ENCODE measurements at regions not wholly inside any gene's neighbourhood (a gene's known extent, or its start where the extent isn't known, plus 50 kb on each side); places are given as distances from the start of the nearest gene placed in this dataset.

DNA sequence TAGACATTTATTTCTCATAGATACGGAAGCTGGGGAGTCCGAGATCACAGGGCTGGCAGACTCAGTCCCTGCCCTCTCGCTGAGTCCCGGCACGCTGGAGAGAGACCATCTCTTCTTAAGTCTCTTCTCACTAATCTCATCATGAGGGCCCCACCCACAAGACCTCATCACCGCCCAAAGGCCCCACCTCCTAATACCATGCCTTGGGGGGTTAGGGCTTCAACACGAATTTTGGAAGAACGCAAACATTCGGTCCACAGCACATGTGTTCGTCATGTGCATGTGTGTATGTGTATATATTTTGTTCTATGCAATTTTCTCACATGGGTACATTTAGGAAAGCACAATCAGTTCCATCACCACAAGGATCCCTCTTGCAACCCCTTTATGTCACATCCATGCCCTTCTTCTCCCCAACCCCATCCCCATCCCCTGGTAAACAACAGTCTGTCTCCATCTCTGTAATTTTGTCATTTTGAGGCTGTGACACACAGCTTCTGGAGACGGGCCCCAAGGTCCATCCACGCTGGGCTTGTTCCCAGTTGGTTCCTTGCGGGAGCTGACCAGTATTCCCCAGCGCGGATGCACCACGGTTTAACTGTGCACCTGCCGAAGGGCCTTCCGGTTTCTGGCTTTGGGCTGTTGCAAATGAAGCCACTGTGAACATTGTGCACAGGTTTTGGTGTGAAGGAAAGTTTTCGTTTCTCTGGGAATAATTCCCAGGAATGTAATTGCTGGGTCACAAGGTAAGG is 317.5 kb upstream of the DIO3 start:
- 95% methylated on average over 19 of the region's 19 CpGs for WGBS
- TF ChIP-seq, protein P1, sequence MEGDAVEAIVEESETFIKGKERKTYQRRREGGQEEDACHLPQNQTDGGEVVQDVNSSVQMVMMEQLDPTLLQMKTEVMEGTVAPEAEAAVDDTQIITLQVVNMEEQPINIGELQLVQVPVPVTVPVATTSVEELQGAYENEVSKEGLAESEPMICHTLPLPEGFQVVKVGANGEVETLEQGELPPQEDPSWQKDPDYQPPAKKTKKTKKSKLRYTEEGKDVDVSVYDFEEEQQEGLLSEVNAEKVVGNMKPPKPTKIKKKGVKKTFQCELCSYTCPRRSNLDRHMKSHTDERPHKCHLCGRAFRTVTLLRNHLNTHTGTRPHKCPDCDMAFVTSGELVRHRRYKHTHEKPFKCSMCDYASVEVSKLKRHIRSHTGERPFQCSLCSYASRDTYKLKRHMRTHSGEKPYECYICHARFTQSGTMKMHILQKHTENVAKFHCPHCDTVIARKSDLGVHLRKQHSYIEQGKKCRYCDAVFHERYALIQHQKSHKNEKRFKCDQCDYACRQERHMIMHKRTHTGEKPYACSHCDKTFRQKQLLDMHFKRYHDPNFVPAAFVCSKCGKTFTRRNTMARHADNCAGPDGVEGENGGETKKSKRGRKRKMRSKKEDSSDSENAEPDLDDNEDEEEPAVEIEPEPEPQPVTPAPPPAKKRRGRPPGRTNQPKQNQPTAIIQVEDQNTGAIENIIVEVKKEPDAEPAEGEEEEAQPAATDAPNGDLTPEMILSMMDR (IDR thresholded peaks at IDR 0.05) = no peak
- TF ChIP-seq POLR2A (IDR thresholded peaks at IDR 0.05) = no peak
- no peak for TF ChIP-seq POLR2AphosphoS5 (IDR thresholded peaks at IDR 0.05)
- no peaks in the 10 kb centered on the region for H3K4me1 ChIP-seq (replicated peaks)
- no peak for DNase-seq (ENCODE audit: low spot score)
- no peak overlapping the region for H3K27ac ChIP-seq
- H3K9me3 ChIP-seq = no peaks in the 10 kb centered on the region
- intact Hi-C loops (cut with DNase I) = no loop called here
- H3K27me3 ChIP-seq (replicated peaks; ENCODE audit: insufficient read depth) = no peaks in the 10 kb centered on the region
- no peak overlapping the region for H3K4me3 ChIP-seq
- H3K36me3 ChIP-seq = no peaks in the 10 kb centered on the region

DNA sequence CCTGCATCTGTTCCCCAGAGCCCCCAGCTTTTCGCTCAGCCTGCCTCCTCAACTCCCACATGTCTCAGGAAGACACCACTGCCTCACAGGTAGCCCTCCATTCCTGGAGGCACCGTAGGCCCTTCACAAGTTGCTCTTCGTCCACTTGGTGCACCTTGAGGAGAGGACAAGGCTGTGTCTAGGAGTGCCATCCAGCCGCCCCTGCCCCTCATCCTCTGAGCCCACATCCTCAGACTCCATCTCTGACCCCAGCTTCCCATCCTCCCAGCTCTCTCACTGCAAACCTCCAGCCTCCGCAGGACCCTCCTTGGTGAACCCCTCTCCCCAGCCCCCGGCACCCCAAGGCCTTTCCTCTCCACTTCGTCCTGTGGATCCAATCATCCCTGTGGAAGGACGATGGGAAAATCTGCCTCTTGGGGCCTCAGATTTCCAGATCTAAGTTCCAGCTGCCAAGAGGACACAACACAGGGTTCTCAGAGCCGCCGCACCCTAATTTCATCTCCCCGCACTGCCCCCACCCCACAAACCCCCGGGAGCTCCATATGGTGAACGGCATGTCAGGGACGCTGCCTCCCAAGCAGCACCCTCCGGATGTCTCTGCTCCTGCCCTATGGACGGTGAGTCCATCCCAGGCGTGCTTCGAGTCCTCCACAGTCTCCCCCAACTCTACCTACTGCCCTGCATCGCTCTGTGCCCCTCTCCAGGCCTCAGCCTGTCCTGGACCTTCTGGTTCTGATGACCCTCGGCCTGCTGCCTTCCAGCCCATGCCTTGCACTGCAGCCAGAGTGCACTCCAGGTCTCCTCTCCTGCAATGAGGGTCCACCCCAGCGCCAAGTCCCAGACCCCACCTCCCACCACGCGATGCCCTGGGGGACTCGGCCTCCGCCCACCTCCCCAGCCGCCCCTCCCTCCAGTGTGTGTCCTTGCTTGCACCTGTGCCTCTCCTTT is 314.1 kb upstream of the DIO3 start:
- intact Hi-C loops (cut with DNase I) = no loop called here
- Histone ChIP-seq H3K4me3 (no peak overlapping the region), H3K27me3 (replicated peaks; ENCODE audit: insufficient read depth) (no peaks in the 10 kb centered on the region), H3K9me3 (no peaks in the 10 kb centered on the region), H3K27ac (no peak overlapping the region), H3K36me3 (no peaks in the 10 kb centered on the region), H3K4me1 (replicated peaks) (no peaks in the 10 kb centered on the region)
- WGBS = 92% methylated on average over 26 of the region's 26 CpGs
- DNase-seq (ENCODE audit: low spot score) = no peak
- TF ChIP-seq POLR2A (IDR thresholded peaks at IDR 0.05) = no peak
- TF ChIP-seq, protein P1 (IDR thresholded peaks at IDR 0.05) = no peak
- TF ChIP-seq POLR2AphosphoS5 (IDR thresholded peaks at IDR 0.05) = no peak

DNA sequence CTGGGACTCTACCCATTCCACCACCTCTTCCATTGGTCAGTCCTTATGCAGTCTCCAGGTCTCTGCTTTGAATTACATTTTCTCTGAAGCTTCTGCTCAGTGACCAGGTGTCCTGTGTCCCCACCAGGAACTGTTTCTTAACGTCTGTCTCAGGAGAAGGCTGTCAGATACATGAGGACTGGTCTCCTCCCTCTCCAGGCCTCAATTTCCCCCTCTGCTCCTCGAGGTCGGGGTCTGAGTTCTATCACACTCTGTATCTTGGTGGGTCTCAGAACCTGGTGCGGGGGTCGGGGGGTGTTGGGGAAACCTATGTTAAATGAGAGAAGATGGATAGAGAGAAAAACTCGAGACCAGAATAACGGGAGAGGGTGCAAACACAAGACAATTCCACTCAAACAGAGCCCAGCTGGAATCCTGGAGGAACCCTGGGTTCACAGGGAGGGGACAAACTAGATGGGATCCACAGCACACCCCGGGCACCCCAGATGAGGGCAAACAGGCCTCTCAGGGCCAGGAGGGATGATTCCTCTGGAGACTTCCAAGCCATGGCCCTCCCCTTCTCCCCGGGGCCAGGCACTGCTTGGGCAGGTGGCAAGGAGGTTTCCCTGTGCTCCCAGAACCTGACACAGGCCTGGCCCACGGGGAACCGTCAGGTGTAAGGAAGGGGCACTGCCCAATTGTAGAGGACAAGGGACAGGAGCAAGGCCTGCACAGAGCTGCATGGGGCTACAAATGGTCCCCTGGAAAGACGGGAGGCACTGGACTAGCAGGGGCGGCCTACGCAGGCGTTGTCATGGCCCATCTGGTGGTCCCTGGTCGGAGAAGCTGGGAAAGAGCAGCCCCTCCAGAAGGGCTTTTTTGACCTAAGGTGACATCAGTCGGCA is 313.2 kb upstream of the DIO3 start:
- Histone ChIP-seq H3K9me3 (no peaks in the 10 kb centered on the region), H3K36me3 (no peaks in the 10 kb centered on the region), H3K27ac (no peak overlapping the region), H3K4me1 (replicated peaks) (no peaks in the 10 kb centered on the region), H3K4me3 (no peak overlapping the region), H3K27me3 (replicated peaks; ENCODE audit: insufficient read depth) (no peaks in the 10 kb centered on the region)
- TF ChIP-seq POLR2AphosphoS5 (IDR thresholded peaks at IDR 0.05) = no peak
- TF ChIP-seq POLR2A (IDR thresholded peaks at IDR 0.05) = no peak
- TF ChIP-seq, protein P1 (IDR thresholded peaks at IDR 0.05) = no peak
- intact Hi-C loops (cut with DNase I) = no loop called here
- no peak for DNase-seq (ENCODE audit: low spot score)
- 87% methylated on average over 17 of the region's 17 CpGs for WGBS

DNA sequence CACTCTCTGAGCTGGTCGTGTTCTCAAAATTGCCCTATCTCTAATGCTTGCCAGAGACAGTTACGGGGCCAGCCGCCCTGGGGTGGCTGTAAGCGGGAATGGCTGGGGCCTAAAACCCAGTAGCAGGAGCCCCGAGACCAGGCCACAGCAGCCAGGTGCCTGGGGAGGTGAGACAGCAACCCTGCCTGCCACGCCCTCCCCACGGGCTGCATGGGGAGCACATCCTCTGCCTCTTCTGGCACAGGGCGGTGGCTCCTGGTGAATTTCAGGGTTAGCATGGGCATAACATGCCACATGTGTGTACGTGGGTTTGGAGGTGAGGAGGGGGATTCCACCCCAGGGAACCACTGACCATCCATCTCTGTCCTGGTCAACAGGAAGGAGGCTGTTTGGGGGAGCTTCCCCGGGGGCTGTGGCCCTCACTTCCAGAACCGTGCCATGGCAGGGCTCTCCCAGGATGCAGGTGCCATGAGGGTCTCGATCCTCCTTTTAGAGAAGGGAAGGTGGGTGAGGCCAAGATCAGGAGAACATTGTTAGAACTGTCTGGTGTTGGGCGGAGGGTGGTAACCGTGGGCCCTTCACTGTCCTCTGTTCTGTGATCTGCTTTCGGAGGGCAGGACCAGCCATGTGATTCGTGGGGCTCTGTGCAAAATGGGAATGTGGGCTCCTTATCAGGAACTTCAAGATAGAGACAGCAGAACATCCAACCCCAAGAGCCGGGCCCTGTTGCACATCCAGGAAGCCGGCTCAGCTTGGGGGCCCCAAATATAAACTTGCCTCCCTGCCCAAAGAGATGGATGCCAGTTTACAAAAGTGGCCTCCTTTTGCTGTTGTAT is 312.2 kb upstream of the DIO3 start:
- no peak for DNase-seq (ENCODE audit: low spot score)
- H3K4me1 ChIP-seq (replicated peaks) = no peaks in the 10 kb centered on the region
- intact Hi-C loops (cut with DNase I) = no loop called here
- no peak overlapping the region for H3K27ac ChIP-seq
- H3K27me3 ChIP-seq (replicated peaks; ENCODE audit: insufficient read depth) = no peaks in the 10 kb centered on the region
- no peak overlapping the region for H3K4me3 ChIP-seq
- TF ChIP-seq, protein P1 (IDR thresholded peaks at IDR 0.05) = no peak
- TF ChIP-seq POLR2A (IDR thresholded peaks at IDR 0.05) (no peak), POLR2AphosphoS5 (IDR thresholded peaks at IDR 0.05) (no peak)
- no peaks in the 10 kb centered on the region for H3K9me3 ChIP-seq
- H3K36me3 ChIP-seq = no peaks in the 10 kb centered on the region
- 89% methylated on average over 16 of the region's 18 CpGs for WGBS

Data from prostate gland (tissue), 2 donors.